Colonic mucosa (tissue), 4 donors: ENCODE measurements at regions not wholly inside any gene's neighbourhood (a gene's known extent, or its start where the extent isn't known, plus 50 kb on each side); places are given as distances from the start of the nearest gene placed in this dataset.

Experiments
- DNase-seq: peaks from one replicate; pipeline ENCODE4 v3.0.0-alpha.2; 2020
- H3K27ac ChIP-seq: fragments of 200-600 bp; one replicate; pipeline ENCODE4 v1.8.0; 2021
- H3K27me3 ChIP-seq: fragments of 200-600 bp; one replicate; pipeline ENCODE4 v1.8.0; 2021
- H3K36me3 ChIP-seq: fragments of 200-600 bp; one replicate; pipeline ENCODE4 v1.8.0; 2021
- H3K4me1 ChIP-seq: fragments of 200-600 bp; one replicate; pipeline ENCODE4 v1.8.0; 2021; ENCODE audit warnings: mild to moderate bottlenecking
- H3K4me3 ChIP-seq: fragments of 200-600 bp; one replicate; pipeline ENCODE4 v1.8.0; 2021
- H3K9ac ChIP-seq, 2 donors: one replicate each; pipeline ENCODE4 v1.7.0; 2013; ENCODE audit warnings: control low read depth in 2 of 2, low read depth in 2 of 2, low read length in 2 of 2
- H3K9me3 ChIP-seq: fragments of 200-600 bp; one replicate; pipeline ENCODE4 v1.8.0; 2021
- CTCF ChIP-seq: fragments of 200-600 bp; IDR thresholded peaks from one replicate; pipeline ENCODE4 v1.8.0; 2022; ENCODE audit warnings: antibody characterized with exemption, mild to moderate bottlenecking
- intact Hi-C: fragments of 100-400 bp; cut with DNase I; formaldehyde crosslinking; loops from one replicate; pipeline ENCODE4 v1.14.1; 2022
- donor health status: healthy.
- donor health status: DM: no; HTN: no; CAD: no.
- donor health status: DM: no; HTN: no; CAD: no.

- TF ChIP-seq CTCF: no peak
- no peak for DNase-seq
- no peaks in the 10 kb centered on the region for H3K4me1 ChIP-seq
- no peak overlapping the region for H3K4me3 ChIP-seq
- intact Hi-C loops: no loop called here
- H3K9me3 ChIP-seq: no peaks in the 10 kb centered on the region
- H3K36me3 ChIP-seq: no peaks in the 10 kb centered on the region
- H3K27me3 ChIP-seq: no peaks in the 10 kb centered on the region
- no peak overlapping the region for H3K9ac ChIP-seq
- H3K27ac ChIP-seq: no peak overlapping the region
These were observed 566.5 kb upstream of the B3GAT1 start for GRCh38 chr11:134978388-134979088.

- Histone ChIP-seq H3K4me1 (no peaks in the 10 kb centered on the region), H3K4me3 (no peak overlapping the region), H3K27me3 (no peaks in the 10 kb centered on the region), H3K27ac (no peak overlapping the region), H3K36me3 (no peaks in the 10 kb centered on the region), H3K9me3 (no peaks in the 10 kb centered on the region), H3K9ac (no peak overlapping the region)
- no peak for TF ChIP-seq CTCF
- intact Hi-C loops: no loop called here
- DNase-seq: no peak
These were observed 564.5 kb upstream of the B3GAT1 start for GRCh38 chr11:134976551-134976950.

- H3K9ac ChIP-seq: no peak overlapping the region
- H3K27me3 ChIP-seq: no peaks in the 10 kb centered on the region
- H3K36me3 ChIP-seq: no peaks in the 10 kb centered on the region
- no peak overlapping the region for H3K27ac ChIP-seq
- intact Hi-C loops: no loop called here
- H3K4me1 ChIP-seq: no peaks in the 10 kb centered on the region
- TF ChIP-seq CTCF: no peak
- no peak overlapping the region for H3K4me3 ChIP-seq
- H3K9me3 ChIP-seq: no peaks in the 10 kb centered on the region
- DNase-seq: no peak
These were observed 563.9 kb upstream of the B3GAT1 start for GRCh38 chr11:134975866-134976376.

- H3K27me3 ChIP-seq: no peaks in the 10 kb centered on the region
- H3K4me1 ChIP-seq: no peaks in the 10 kb centered on the region
- DNase-seq: no peak
- H3K9ac ChIP-seq: no peak overlapping the region
- TF ChIP-seq CTCF: no peak
- no peak overlapping the region for H3K27ac ChIP-seq
- H3K4me3 ChIP-seq: no peak overlapping the region
- no peaks in the 10 kb centered on the region for H3K9me3 ChIP-seq
- no peaks in the 10 kb centered on the region for H3K36me3 ChIP-seq
- intact Hi-C loops: no loop called here
These were observed 561.8 kb upstream of the B3GAT1 start for GRCh38 chr11:134973801-134974200.

- no peaks in the 10 kb centered on the region for H3K27me3 ChIP-seq
- no peak for DNase-seq
- H3K36me3 ChIP-seq: no peaks in the 10 kb centered on the region
- H3K9ac ChIP-seq: no peak overlapping the region
- H3K27ac ChIP-seq: no peak overlapping the region
- intact Hi-C loops: no loop called here
- no peak for TF ChIP-seq CTCF
- H3K4me1 ChIP-seq: no peaks in the 10 kb centered on the region
- H3K9me3 ChIP-seq: no peaks in the 10 kb centered on the region
- H3K4me3 ChIP-seq: no peak overlapping the region
These were observed 559.3 kb upstream of the B3GAT1 start for GRCh38 chr11:134971381-134971780.
